ENCODE measurements at regions not wholly inside any gene's neighbourhood (a gene's known extent, or its start where the extent isn't known, plus 50 kb on each side); places are given as distances from the start of the nearest gene placed in this dataset.

DNA sequence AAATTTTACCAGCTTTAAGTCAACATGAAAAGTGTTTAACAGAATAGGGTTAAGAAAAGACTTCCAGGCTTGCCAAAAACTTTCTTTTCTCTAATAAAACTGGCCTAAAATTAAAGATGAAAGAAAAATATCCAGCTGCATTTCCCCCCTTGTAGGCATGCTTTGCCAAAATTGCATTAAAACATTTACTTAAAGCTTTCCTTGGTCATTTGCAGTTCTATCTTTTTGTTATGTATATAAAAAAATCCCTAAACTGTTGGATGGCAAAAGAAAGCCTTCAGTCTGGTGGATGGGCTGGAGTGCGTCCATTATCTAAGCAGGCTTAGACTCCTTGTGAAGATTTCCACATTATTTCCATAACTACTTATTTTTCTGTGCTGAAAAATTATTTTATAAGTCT lies 105.4 kb upstream of the DSEL start:
- H3K27ac ChIP-seq (replicated peaks), result no peak overlapping the region
- H3K9me3 ChIP-seq (replicated peaks), result no peaks in the 10 kb centered on the region
- intact Hi-C loops (cut with micrococcal nuclease), result no loop called here
- DNase-seq, result no peak
- no peaks in the 10 kb centered on the region for H3K27me3 ChIP-seq (ENCODE audit: low read depth)
- no peaks in the 10 kb centered on the region for H3K36me3 ChIP-seq
- TF ChIP-seq, protein P1, sequence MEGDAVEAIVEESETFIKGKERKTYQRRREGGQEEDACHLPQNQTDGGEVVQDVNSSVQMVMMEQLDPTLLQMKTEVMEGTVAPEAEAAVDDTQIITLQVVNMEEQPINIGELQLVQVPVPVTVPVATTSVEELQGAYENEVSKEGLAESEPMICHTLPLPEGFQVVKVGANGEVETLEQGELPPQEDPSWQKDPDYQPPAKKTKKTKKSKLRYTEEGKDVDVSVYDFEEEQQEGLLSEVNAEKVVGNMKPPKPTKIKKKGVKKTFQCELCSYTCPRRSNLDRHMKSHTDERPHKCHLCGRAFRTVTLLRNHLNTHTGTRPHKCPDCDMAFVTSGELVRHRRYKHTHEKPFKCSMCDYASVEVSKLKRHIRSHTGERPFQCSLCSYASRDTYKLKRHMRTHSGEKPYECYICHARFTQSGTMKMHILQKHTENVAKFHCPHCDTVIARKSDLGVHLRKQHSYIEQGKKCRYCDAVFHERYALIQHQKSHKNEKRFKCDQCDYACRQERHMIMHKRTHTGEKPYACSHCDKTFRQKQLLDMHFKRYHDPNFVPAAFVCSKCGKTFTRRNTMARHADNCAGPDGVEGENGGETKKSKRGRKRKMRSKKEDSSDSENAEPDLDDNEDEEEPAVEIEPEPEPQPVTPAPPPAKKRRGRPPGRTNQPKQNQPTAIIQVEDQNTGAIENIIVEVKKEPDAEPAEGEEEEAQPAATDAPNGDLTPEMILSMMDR (IDR thresholded peaks at IDR 0.05; ENCODE audit: borderline replicate concordance), result no peak
- no peaks in the 10 kb centered on the region for H3K4me1 ChIP-seq
- H3K4me3 ChIP-seq, result no peak overlapping the region

DNA sequence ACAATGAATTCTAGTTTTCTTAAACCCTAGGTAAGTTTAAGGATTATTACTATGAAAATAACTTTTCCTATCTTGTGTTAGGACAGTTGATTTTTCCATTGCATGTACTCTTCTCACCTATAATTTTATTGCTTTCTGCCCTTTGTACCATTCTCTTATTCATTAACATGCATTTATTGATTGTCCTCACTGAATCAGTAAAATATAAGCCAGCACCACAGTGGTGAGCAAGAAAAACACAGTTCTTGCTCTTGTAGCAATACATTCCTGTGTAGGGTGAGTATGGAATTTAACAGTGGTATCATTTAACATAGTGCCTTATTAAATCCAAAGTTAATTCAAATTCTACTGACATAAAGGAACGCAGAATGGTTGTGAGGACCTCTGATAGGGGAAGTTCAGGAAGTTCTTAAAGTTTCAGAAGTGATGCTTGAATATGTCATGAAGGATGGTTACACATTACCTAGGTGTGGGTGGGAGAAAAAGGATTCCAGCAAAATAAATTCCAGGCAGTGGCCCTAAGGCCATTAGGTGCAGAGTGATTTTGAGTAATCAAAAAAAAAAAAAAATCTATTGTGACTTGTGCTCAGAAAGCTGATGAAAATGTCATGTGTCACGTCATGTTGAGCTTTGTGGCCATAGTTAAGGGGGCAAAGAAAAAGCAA lies 104.7 kb upstream of the DSEL start:
- no peak for DNase-seq
- TF ChIP-seq, protein P1 (IDR thresholded peaks at IDR 0.05; ENCODE audit: borderline replicate concordance), result no peak
- H3K4me1 ChIP-seq, result no peaks in the 10 kb centered on the region
- no peak overlapping the region for H3K27ac ChIP-seq (replicated peaks)
- no peaks in the 10 kb centered on the region for H3K9me3 ChIP-seq (replicated peaks)
- no peak overlapping the region for H3K4me3 ChIP-seq
- H3K36me3 ChIP-seq, result no peaks in the 10 kb centered on the region
- no peaks in the 10 kb centered on the region for H3K27me3 ChIP-seq (ENCODE audit: low read depth)
- intact Hi-C loops (cut with micrococcal nuclease), result no loop called here

DNA sequence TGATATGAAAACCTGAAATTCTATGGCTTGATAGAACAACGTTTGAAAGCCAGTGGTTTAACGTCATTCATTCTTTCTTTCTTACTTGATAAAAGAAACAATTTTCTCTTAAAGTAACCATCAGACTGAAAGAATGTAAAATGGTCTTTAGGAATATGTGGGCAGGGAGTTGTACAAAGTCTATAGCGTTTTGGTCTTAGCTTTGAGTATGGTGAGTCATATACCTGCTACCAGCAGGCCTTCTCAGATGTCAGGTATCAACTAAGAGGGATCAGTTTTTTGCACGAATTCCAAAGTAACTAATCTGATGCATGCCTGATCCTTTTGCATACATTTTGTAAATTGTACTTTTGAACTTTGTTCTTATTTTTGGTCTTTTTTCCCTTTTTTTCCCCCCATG lies 101.5 kb upstream of the DSEL start:
- no peaks in the 10 kb centered on the region for H3K9me3 ChIP-seq (replicated peaks)
- H3K27me3 ChIP-seq (ENCODE audit: low read depth), result no peaks in the 10 kb centered on the region
- TF ChIP-seq, protein P1 (IDR thresholded peaks at IDR 0.05; ENCODE audit: borderline replicate concordance), result no peak
- H3K36me3 ChIP-seq, result no peaks in the 10 kb centered on the region
- intact Hi-C loops (cut with micrococcal nuclease), result no loop called here
- H3K4me1 ChIP-seq, result no peaks in the 10 kb centered on the region
- no peak overlapping the region for H3K4me3 ChIP-seq
- no peak overlapping the region for H3K27ac ChIP-seq (replicated peaks)
- DNase-seq, result no peak

DNA sequence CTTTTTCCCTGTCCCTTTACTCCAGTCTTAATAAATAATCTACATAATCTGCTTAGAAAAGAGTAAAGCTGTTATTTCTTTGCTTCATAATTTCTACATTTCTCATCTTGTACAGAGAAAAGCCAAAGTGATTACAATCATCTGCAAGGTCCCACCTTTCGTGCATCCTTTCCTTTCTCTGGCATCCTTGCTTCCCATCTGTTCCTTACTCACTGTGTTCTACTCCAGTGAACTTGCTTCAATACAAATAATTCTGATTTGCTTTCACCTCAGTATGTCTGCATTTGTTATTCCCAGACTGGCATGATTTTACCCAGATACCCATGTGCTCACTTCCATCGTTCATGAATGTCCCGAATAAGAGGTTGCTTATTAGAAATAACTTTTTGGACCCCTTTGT lies 99.4 kb upstream of the DSEL start:
- Histone ChIP-seq H3K4me3 (no peak overlapping the region), H3K36me3 (no peaks in the 10 kb centered on the region), H3K9me3 (replicated peaks) (peaks cover 3% of the 10 kb centered on the region), H3K27me3 (ENCODE audit: low read depth) (no peaks in the 10 kb centered on the region), H3K4me1 (no peaks in the 10 kb centered on the region), H3K27ac (replicated peaks) (no peak overlapping the region)
- no peak for DNase-seq
- intact Hi-C loops (cut with micrococcal nuclease), result no loop called here
- TF ChIP-seq, protein P1 (IDR thresholded peaks at IDR 0.05; ENCODE audit: borderline replicate concordance), result no peak

DNA sequence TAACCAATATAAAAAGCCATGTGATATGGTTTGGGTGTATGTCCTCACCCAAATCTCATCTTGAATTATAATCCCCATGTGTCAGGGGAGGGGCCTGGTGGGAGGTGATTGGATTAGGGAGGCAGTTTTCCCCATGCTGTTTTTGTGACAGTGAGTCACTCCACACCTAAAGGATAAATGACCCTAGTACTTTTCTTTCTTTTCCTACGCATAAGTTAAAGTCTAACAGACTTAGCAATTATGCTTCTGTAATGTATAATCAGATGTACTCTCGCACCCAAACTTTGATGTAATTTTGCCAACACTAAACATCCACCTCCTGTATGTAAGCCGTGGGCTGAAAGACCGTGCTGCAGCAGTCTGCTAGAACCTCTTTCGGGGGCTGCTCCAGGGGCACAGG lies 97.2 kb upstream of the DSEL start:
- Histone ChIP-seq H3K4me3 (no peak overlapping the region), H3K36me3 (no peaks in the 10 kb centered on the region), H3K27ac (replicated peaks) (no peak overlapping the region), H3K27me3 (ENCODE audit: low read depth) (no peaks in the 10 kb centered on the region), H3K9me3 (replicated peaks) (peaks cover 3% of the 10 kb centered on the region), H3K4me1 (no peaks in the 10 kb centered on the region)
- intact Hi-C loops (cut with micrococcal nuclease), result no loop called here
- TF ChIP-seq, protein P1 (IDR thresholded peaks at IDR 0.05; ENCODE audit: borderline replicate concordance), result no peak
- no peak for DNase-seq
